ENCODE measurements at regions not wholly inside any gene's neighbourhood (a gene's known extent, or its start where the extent isn't known, plus 50 kb on each side); places are given as distances from the start of the nearest gene placed in this dataset.

- Histone ChIP-seq H3K36me3 (ENCODE audit: control insufficient read depth, insufficient read depth, low read length) (no peaks in the 10 kb centered on the region), H3K9ac (ENCODE audit: extremely low read depth, low read length, poor library complexity, severe bottlenecking) (no peak overlapping the region), H3K4me1 (ENCODE audit: control insufficient read depth, insufficient read depth, low read length) (peaks cover 13% of the 10 kb centered on the region), H3K27ac (ENCODE audit: low read depth, low read length) (no peak overlapping the region), H3K9me3 (ENCODE audit: control insufficient read depth, low read length) (no peaks in the 10 kb centered on the region), H3K4me3 (ENCODE audit: low read length) (no peak overlapping the region), H3K27me3 (ENCODE audit: control insufficient read depth, insufficient read depth, low read length, poor library complexity, severe bottlenecking) (no peaks in the 10 kb centered on the region)
- no peak overlapping the region for H3K27ac Mint-ChIP-seq
- no peak for DNase-seq
- H3K4me3 Mint-ChIP-seq, result no peak overlapping the region
- peaks cover 38% of the 10 kb centered on the region for H3K4me1 Mint-ChIP-seq
- TF ChIP-seq CTCF (conservative IDR thresholded peaks at IDR 0.05), result no peak
- H3K36me3 Mint-ChIP-seq (ENCODE audit: low read depth), result no peaks in the 10 kb centered on the region
- H3K27me3 Mint-ChIP-seq (ENCODE audit: insufficient read depth), result peaks cover 6% of the 10 kb centered on the region
- WGBS, 2 experiments (ENCODE audit: insufficient coverage in 1 of 2, insufficient read length in 1 of 2), result 94 to 100% methylated on average over 2 to 3 of the region's 3 CpGs
- H3K9me3 Mint-ChIP-seq, result no peaks in the 10 kb centered on the region
Observed at GRCh38 chr2:58532641-58533040, 291.5 kb upstream of the FANCL start.

DNA sequence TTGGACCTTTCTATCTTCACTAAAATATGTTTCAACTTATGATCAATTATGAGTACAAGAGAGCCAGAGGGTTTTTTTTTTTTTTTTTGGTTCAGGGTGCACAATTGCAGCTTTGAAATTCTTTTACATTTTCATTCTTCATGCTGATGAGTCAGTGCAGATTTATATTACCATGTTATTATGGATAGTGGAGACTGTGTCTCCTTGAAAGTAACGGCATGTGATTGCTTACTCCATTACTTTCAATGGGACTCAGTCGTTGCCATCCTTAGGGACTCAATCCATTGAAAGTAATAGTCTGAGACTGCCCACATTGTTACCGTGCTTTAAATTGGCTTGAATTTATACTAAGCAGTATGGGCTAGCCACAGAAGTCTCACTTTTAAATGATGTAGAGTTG, 286.5 kb upstream of the FANCL start:
- no peak overlapping the region for H3K27ac ChIP-seq (ENCODE audit: low read depth, low read length)
- no peaks in the 10 kb centered on the region for H3K36me3 Mint-ChIP-seq (ENCODE audit: low read depth)
- no peak overlapping the region for H3K4me3 Mint-ChIP-seq
- no peak overlapping the region for H3K4me3 ChIP-seq (ENCODE audit: low read length)
- no peaks in the 10 kb centered on the region for H3K9me3 Mint-ChIP-seq
- H3K4me1 Mint-ChIP-seq, result peaks cover 10% of the 10 kb centered on the region
- H3K27me3 Mint-ChIP-seq (ENCODE audit: insufficient read depth), result no peaks in the 10 kb centered on the region
- no peak overlapping the region for H3K27ac Mint-ChIP-seq
- TF ChIP-seq CTCF (conservative IDR thresholded peaks at IDR 0.05), result no peak
- no peaks in the 10 kb centered on the region for H3K4me1 ChIP-seq (ENCODE audit: control insufficient read depth, insufficient read depth, low read length)
- 84 to 87% methylated on average over 3 of the region's 3 CpGs for WGBS, 2 experiments (ENCODE audit: insufficient coverage in 1 of 2, insufficient read length in 1 of 2)
- H3K27me3 ChIP-seq (ENCODE audit: control insufficient read depth, insufficient read depth, low read length, poor library complexity, severe bottlenecking), result no peaks in the 10 kb centered on the region
- H3K36me3 ChIP-seq (ENCODE audit: control insufficient read depth, insufficient read depth, low read length), result no peaks in the 10 kb centered on the region
- DNase-seq, result no peak
- H3K9ac ChIP-seq (ENCODE audit: extremely low read depth, low read length, poor library complexity, severe bottlenecking), result no peak overlapping the region
- no peaks in the 10 kb centered on the region for H3K9me3 ChIP-seq (ENCODE audit: control insufficient read depth, low read length)

GRCh38 chr2:58521803-58522554, 280.9 kb upstream of the FANCL start:
- Mint-ChIP-seq H3K36me3 (ENCODE audit: low read depth) (no peaks in the 10 kb centered on the region), H3K27ac (peak overlapping the region; percentile 27), H3K4me1 (peaks cover 24% of the 10 kb centered on the region), H3K4me3 (no peak overlapping the region), H3K27me3 (ENCODE audit: insufficient read depth) (no peaks in the 10 kb centered on the region), H3K9me3 (no peaks in the 10 kb centered on the region)
- 64 to 83% methylated on average over 4 to 7 of the region's 7 CpGs for WGBS, 2 experiments (ENCODE audit: insufficient coverage in 1 of 2, insufficient read length in 1 of 2)
- Histone ChIP-seq H3K9me3 (ENCODE audit: control insufficient read depth, low read length) (no peaks in the 10 kb centered on the region), H3K4me3 (ENCODE audit: low read length) (no peak overlapping the region), H3K4me1 (ENCODE audit: control insufficient read depth, insufficient read depth, low read length) (no peaks in the 10 kb centered on the region), H3K27ac (ENCODE audit: low read depth, low read length) (no peak overlapping the region), H3K27me3 (ENCODE audit: control insufficient read depth, insufficient read depth, low read length, poor library complexity, severe bottlenecking) (no peaks in the 10 kb centered on the region), H3K9ac (ENCODE audit: extremely low read depth, low read length, poor library complexity, severe bottlenecking) (no peak overlapping the region), H3K36me3 (ENCODE audit: control insufficient read depth, insufficient read depth, low read length) (no peaks in the 10 kb centered on the region)
- DNase-seq, result peak; percentile 65
- TF ChIP-seq CTCF (conservative IDR thresholded peaks at IDR 0.05), result peak; percentile 20

Data from endodermal cell (in vitro differentiated cells).